ENCODE measurements at regions not wholly inside any gene's neighbourhood (a gene's known extent, or its start where the extent isn't known, plus 50 kb on each side); places are given as distances from the start of the nearest gene placed in this dataset.

DNA sequence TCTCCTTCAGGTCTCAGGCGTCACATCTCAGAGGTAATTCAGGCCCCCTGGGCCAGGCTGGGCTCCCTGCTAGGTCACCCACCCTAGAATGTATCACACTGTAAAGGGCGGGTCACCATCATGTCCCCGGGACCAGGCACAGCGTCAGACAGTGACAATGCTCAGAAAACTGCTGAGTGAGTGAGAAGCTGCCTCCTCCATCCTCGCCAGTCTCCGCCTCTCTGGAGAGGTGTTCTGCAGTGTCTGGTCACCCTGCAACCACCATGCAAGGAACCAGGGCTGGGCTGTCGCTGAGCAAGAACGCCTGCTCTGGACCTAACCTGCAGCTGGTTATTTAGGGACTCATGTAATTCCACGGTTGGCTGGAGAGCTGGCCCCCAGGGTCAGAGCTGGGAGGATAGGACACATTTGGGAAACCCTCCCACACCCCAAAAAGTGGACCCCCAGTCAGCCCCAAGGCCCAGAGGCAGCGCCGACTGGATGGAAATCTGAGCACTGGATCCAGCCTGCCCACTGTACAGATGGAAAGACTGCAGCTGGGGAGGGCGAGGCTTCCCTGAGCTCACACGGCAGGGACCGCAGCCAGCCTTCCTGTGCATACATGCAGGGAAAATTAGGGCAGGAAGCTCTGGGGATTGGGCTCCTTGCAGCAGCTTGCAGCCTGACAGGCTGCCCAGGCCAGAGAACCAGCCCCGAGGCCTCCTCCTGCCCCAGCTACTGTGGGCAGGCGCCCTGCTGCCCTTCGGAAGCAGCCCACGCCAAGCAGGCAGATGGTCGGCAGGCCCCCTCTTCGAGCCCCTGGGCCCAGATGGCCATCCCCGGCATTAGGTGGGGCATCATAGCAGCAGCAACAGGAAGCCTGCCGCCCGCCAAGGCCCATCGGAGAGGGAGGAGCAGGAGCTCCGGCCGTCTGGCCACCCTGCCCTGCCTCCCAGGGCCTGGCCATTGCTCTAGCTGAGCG lies 105.4 kb upstream of the ZMIZ1 start:
- no peak for TF ChIP-seq EZH2 (IDR thresholded peaks at IDR 0.05; ENCODE audit: borderline replicate concordance, insufficient read depth, low read depth, low read length, poor library complexity, severe bottlenecking)
- TF ChIP-seq, protein P1, sequence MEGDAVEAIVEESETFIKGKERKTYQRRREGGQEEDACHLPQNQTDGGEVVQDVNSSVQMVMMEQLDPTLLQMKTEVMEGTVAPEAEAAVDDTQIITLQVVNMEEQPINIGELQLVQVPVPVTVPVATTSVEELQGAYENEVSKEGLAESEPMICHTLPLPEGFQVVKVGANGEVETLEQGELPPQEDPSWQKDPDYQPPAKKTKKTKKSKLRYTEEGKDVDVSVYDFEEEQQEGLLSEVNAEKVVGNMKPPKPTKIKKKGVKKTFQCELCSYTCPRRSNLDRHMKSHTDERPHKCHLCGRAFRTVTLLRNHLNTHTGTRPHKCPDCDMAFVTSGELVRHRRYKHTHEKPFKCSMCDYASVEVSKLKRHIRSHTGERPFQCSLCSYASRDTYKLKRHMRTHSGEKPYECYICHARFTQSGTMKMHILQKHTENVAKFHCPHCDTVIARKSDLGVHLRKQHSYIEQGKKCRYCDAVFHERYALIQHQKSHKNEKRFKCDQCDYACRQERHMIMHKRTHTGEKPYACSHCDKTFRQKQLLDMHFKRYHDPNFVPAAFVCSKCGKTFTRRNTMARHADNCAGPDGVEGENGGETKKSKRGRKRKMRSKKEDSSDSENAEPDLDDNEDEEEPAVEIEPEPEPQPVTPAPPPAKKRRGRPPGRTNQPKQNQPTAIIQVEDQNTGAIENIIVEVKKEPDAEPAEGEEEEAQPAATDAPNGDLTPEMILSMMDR (IDR thresholded peaks at IDR 0.05) = no peak
- H3K9ac ChIP-seq (ENCODE audit: low read length) = no peak overlapping the region
- Mint-ChIP-seq H3K27me3 (peaks cover 45% of the 10 kb centered on the region), H3K4me3 (no peak overlapping the region), H3K27ac (no peak overlapping the region), H3K9me3 (ENCODE audit: insufficient read depth) (no peaks in the 10 kb centered on the region), H3K4me1 (no peaks in the 10 kb centered on the region)
- no peak overlapping the region for H2AFZ ChIP-seq (ENCODE audit: insufficient read depth, low read depth, low read length, poor library complexity, severe bottlenecking)
- ChIA-PET CTCF (interaction anchor here (1.1 to 1.4 kb wide), 2 partner anchors 8 to 16 kb away, joined by 3 read pairs; no protein-coding TSS in a partner anchor), POLR2A (no interaction called here)
- H3K4me1 ChIP-seq (ENCODE audit: control insufficient read depth in 2 of 2, insufficient read depth in 2 of 2, low read length in 2 of 2) = no peaks in the 10 kb centered on the region
- ATAC-seq (ENCODE audit: low read depth) = no peak
- no peaks in the 10 kb centered on the region for H4K20me1 ChIP-seq (ENCODE audit: control insufficient read depth, insufficient read depth, low read length, poor library complexity, severe bottlenecking)
- no peaks in the 10 kb centered on the region for H3K9me3 ChIP-seq (ENCODE audit: control extremely low read depth in 1 of 3, control insufficient read depth in 2 of 3, insufficient read depth in 1 of 3, low read length in 2 of 3)
- H3K27ac ChIP-seq (ENCODE audit: low read length in 2 of 2) = no peak overlapping the region
- intact Hi-C loops (cut with micrococcal nuclease) = no loop called here
- H3K4me2 ChIP-seq (replicated peaks; ENCODE audit: low read depth, low read length, poor library complexity, severe bottlenecking) = no peak overlapping the region
- WGBS (ENCODE audit: insufficient coverage) = 91% methylated on average over 27 of the region's 27 CpGs
- no peaks in the 10 kb centered on the region for H3K36me3 ChIP-seq (replicated peaks in 1 of 2; ENCODE audit: control extremely low read depth in 1 of 2, control insufficient read depth in 1 of 2, extremely low read depth in 1 of 2, insufficient read depth in 2 of 2, low read length in 1 of 2)
- H3K27me3 ChIP-seq (replicated peaks in 1 of 4; ENCODE audit: control extremely low read depth in 1 of 4, control insufficient read depth in 3 of 4, insufficient read depth in 4 of 4, low read length in 3 of 4) = peaks cover 0 to 29% (median 0%) of the 10 kb centered on the region in 4 experiments
- no peak for DNase-seq
- no peak overlapping the region for H3K4me3 ChIP-seq (ENCODE audit: control extremely low read depth in 1 of 5, extremely low read depth in 1 of 5, insufficient read depth in 1 of 5, low read depth in 2 of 5, low read length in 4 of 5)
- H3K79me2 ChIP-seq (ENCODE audit: control insufficient read depth, insufficient read depth, low read length) = no peaks in the 10 kb centered on the region
